Activated naive CD4-positive, alpha-beta T cell treated with Interleukin-2 at 50 U/mL for 16 hours (primary cell): ENCODE measurements at regions not wholly inside any gene's neighbourhood (a gene's known extent, or its start where the extent isn't known, plus 50 kb on each side); places are given as distances from the start of the nearest gene placed in this dataset.

ENCODE experiments used
- DNase-seq: peaks from one replicate; pipeline ENCODE4 v3.0.0-alpha.2; 2020

GRCh38 chr22:48704335-48704734, 1123.3 kb downstream of the BRD1 start:
- no peak for DNase-seq

GRCh38 chr22:48703265-48703941, 1124.3 kb downstream of the BRD1 start:
- DNase-seq = no peak

GRCh38 chr22:48702573-48703264, 1125.0 kb downstream of the BRD1 start:
- no peak for DNase-seq

DNA sequence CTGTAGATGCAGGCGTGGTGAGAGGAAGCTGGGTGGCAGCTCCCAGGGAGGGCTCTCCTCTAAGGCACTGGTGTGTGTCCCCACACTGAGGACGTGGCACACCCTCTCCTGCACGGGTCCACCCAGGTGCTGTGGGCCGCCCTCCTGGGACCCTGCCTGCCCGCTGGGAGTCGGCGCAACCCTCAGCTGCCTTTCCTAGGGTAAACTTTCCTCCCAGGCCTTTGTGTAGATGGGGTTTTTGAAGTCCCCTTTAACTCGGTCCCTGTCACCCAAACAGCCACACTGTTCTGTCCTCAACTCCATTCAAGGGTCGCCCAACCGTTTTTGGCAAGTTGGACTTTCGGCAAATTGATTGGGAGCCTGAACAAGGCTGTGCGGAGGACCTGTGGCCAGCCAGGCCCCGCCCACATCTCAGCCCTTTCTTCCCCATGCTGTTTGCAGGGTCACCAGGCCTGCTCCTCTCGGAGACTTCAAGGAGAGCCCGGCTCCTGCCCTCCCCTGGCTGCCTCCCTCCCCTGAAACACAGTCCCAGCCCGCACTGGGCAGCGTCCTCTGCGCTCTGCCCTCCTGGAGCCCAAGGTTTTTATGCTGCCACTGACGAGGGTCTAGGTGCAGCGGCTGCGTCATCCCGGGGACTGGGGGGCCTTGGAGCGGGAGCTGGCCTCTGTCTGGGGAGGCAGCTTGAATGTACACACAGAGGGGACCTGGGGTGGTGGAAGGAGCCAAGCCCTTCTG, 1126.2 kb downstream of the BRD1 start:
- no peak for DNase-seq

GRCh38 chr22:48700566-48701295, 1126.9 kb downstream of the BRD1 start:
- no peak for DNase-seq

DNA sequence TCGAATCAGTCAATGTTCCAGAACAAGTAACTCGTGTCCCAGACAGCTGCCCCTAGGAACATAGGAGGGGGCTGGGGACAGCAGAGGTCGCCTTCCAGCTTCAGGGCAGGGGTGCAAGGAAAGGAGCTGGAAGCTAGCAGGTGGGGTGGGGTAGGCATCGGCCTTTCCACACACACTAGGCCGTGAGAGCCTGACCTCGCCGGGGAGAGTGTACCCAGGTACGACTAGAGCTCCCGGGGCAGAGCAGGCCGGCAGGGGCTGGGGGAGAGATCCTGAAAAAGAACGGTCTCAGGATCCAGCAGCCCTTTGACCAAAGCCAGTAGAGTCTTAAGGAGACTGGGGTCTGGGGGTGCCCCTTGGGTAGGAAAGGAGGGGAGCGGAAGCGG, 1127.5 kb downstream of the BRD1 start:
- DNase-seq = no peak

DNA sequence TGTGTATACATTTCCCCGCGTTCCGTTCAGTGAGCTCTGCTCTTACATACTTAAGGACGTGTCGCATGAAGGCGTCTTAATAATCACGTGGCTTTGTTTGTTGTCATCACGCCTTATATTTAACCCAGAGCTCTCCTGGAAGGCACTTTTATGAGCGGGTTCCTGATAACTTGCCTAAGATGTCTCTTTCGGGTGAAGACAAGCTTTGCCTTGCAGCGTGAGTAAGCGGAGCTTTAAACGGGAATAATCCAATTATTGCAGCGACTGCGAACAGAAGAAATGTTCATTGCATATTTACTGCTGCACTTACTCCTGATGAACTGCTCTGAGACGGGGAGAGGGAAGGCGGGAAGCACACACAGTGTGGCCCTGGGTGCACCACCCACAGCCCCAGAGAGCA, 1128.2 kb downstream of the BRD1 start:
- DNase-seq = no peak

GRCh38 chr22:48698618-48699017, 1129.1 kb downstream of the BRD1 start:
- DNase-seq = no peak

- DNase-seq = no peak
Observed at GRCh38 chr22:48697694-48698276, 1129.9 kb downstream of the BRD1 start.

- no peak for DNase-seq
Observed at GRCh38 chr22:48697223-48697622, 1130.5 kb downstream of the BRD1 start.

DNA sequence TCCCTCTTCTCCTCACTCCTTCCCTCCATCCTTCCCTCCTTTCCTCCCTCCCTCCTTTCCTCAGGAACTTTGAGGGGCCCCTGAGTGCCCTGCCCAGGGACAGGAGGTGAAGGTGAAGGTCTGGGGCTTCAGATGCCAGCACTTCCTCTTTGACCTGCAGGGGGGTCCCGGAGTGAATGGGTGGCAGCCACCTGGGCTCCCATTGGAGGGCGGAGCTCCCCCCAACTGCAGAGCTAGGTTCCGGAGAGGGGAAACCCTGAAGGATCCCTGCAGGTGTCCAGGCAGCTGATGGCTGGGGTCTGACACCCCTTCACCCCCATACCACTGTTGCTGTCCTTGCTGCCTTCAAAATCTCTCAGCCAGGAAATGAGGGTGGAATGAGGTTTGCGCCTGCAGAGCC, 1131.3 kb downstream of the BRD1 start:
- no peak for DNase-seq

DNA sequence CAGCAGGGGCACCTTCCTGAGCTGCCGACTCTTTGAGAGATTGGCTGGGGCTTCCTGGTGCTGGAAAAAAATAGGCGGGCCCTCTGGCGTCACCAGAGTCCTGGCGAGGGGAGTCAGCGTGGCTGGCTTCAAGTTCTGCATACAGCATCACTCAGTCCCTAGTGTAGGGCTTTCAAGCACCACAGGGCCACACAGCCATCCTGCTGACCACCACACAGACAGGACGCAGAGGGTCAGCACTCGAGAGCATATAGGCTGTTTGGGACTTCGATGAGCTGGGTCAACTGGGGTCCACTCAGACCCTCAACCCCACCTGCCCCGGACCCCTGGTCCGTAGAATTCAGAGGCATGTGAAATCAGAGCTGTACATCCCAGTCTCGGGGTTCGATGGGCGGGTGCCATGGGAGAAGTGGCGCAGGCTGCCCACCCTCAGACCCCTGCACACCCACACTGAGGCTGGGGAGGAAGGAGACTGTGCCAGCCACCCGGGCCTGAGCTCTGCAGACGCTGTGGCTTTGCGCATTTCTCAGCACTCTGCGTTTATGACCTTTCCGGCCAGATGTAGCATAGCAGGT, 1131.9 kb downstream of the BRD1 start:
- no peak for DNase-seq

GRCh38 chr22:48695251-48695650, 1132.4 kb downstream of the BRD1 start:
- DNase-seq = no peak

DNA sequence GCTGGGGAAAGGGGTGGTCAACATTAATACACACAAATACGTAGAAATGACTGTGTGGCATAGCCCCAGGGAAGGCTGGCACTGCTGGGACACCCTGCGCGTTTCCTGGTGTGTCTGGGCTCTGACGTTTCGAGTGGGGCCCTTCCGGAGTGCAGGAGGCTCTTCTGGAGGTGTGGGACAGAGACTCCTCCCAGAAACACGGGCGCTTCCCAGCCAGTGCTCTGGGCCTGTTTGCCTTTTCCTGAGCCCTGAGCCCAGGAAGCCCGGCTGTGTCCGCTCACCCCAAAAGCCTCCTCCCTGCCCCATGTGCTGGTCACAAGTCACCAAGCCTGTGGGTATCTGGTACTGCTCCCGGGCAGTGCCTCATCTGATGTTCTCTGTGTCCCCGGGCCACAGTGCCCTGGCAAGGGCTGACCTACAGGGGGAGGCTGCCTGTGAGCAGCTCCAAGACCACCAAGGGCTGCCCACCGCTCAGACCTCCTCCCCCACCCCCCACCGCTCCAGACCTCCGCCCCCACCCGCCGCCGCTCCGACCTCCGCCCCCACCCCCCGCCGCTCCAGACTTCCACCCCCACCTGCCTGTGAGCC, 1133.3 kb downstream of the BRD1 start:
- DNase-seq = no peak

DNA sequence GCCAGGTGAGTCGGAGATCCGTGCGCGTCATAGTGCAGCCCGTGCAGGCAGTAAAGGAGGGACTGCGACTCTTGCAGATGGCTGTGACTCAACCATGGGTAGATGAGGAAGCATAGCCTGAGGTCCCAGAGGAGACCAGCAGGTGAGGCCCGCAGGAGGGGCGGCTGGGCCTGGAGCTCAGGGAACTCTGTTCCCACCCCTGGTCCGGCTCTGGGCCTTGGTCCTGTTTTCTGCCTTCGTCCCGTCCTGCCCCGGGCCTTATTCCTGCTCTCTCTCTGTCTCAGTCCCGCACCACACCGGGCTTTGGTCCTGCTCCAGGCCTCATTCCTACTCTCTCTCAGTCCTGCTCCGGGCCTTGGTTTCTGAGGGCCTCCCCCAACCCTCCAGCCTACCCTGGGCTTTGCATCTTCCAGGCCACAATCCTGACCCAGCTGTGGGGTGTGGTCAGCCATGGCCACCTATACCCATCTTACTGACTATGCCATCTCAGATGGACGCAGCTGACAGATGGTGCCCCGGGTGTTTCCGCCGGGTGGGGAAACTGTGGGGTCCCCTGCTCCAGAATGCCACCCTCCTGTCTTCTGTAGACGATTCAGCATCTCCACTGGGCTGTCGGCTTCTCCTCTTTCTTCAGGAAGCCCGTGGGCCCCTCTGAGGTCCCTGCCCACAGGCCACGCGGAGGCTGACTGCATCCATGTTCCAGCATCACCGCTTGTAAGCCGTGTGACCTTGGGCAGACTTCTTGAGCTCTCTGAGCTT, 1134.1 kb downstream of the BRD1 start:
- DNase-seq = no peak

DNA sequence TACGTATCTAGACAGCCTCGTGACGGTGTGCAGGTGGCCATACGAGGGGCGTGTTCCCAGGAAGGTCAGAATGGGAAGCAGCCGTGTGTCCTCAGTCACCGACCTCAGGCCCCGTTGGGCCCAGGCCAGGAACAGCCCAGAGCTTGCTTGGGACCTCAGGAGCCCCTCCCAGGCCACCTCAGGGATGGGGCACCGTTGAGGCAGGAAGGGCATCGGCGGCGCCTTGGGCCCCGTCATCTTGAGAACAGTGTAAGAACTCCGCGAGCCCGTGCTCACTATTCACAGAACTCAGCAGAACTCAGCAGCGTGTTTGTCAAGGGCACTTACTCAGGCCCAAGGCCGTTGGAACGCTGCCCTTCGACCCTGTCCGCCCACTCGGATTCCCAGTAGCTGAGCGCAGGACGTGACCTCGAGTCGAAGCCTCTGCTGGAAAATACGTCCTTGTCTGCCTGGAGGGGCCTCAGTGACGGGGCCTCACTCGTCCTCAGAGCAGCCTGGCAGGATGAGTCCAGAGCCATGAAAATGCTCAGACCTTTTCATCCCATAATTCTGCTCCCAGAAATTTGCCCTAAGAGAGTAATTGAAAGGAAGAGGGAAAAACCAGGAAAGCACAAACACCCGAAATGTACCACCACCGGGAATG, 1134.8 kb downstream of the BRD1 start:
- DNase-seq = no peak

DNA sequence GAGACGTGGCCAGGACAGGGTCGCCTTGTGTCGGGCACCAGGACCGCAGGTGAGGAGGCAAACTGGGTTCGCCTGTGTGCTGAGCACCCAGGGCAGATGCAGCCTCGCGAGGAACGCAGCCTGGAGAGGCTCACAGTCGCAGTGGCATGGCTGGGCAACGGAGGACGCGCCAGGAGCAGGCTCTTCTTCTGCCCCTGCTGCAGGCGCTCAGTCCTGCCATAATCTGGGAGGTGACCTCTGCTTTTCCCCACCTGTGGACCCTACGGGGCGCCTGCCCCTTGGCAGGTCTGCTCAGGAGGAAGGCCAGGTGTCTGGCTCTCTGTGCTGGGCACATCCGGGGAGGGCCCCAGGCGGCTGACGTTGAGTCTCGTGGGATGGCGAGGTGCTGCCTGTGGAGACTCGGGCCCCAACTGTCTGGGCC, 1136.2 kb downstream of the BRD1 start:
- no peak for DNase-seq

GRCh38 chr22:48690583-48691317, 1136.9 kb downstream of the BRD1 start:
- no peak for DNase-seq

GRCh38 chr22:48689206-48689605, 1138.5 kb downstream of the BRD1 start:
- no peak for DNase-seq

GRCh38 chr22:48688366-48688765, 1139.3 kb downstream of the BRD1 start:
- DNase-seq = no peak
